ENCODE measurements at regions not wholly inside any gene's neighbourhood (a gene's known extent, or its start where the extent isn't known, plus 50 kb on each side); places are given as distances from the start of the nearest gene placed in this dataset.

- no peak for DNase-seq (ENCODE audit: low read depth, low spot score)
Measured at GRCh38 chr4:124810827-124811226, 98.3 kb upstream of the ANKRD50 start.

DNA sequence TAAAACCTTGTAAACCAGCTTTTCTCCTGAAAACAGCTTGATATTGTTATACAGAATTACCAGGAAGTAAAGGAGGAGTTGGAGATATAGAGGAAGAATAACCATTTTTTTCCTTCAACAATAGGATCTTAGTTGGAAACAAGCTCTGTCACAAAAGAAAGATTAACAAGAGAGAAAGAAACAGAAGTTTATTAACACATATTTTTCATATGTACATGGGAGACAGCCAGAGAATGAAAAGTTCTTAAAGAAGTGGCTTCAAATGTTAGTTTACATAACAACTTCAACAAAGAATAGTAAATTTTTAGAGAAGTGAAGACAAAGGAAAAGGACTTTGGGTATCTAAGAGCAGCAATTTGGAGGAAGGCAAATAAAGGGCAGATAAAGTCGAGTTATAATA is 94.9 kb upstream of the ANKRD50 start:
- DNase-seq (ENCODE audit: low read depth, low spot score): no peak

GRCh38 chr4:124806403-124806802 is 93.9 kb upstream of the ANKRD50 start:
- peak; percentile 9 for DNase-seq (ENCODE audit: low read depth, low spot score)

GRCh38 chr4:124804584-124804983 is 92.1 kb upstream of the ANKRD50 start:
- no peak for DNase-seq (ENCODE audit: low read depth, low spot score)

- DNase-seq (ENCODE audit: low read depth, low spot score): no peak
Measured at GRCh38 chr4:124804041-124804440, 91.5 kb upstream of the ANKRD50 start.

DNA sequence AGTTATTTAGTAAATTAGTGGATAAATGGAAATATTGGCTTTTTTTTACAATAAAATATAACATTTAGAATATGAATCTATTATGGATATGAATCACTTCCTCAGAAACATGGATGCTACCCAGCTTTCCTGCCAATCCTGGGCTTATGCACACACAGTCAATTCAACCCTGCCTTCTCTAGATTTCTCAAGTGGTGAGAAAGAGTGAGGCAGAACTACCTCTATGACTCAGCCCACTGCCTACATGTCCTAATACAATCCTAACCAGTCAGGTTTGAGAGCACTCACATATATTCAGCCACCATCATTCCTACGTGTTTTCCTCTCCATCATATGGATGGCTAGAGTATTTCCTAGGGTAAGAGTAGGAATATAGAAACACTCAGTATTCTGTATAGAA is 91.1 kb upstream of the ANKRD50 start:
- no peak for DNase-seq (ENCODE audit: low read depth, low spot score)

GRCh38 chr4:124803026-124803425 is 90.5 kb upstream of the ANKRD50 start:
- DNase-seq (ENCODE audit: low read depth, low spot score): no peak

DNA sequence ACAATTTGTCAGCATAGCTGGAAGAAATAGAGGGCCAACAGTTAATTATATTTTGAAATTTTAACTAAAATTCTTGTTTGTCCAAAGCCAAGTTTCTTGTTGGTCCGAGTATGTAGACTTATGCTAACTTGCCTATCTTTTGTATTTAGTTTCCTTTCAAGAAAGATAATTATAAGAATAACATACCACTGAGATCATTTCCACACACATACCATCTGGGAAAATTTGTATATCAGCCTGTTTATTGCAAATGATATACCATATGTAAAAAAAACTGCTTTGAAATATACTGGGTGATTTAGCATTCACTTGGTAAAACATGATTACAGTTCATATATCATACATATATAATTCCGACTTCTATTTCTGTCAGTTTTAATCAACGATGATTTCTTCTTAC is 84.7 kb upstream of the ANKRD50 start:
- no peak for DNase-seq (ENCODE audit: low read depth, low spot score)

DNA sequence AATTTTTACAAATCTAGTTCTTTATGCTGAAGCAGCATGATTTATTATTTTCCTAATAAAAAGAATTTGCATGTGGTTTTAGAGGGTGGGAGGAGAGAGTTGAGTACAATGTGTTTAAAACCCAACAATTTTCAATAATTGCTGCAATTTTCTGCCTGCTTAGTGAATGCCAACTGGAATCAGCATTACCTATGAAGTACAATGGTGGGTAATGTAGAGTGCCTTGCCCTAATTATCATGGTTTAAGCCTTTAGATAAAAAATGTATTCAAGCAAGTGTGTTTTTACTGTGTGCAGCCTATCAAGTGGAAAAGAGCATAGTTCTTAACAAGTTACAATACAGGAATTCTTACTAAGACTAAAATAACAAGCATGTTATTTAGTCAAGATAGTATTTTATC is 77.9 kb upstream of the ANKRD50 start:
- no peak for DNase-seq (ENCODE audit: low read depth, low spot score)

GRCh38 chr4:124786634-124787033 is 74.1 kb upstream of the ANKRD50 start:
- no peak for DNase-seq (ENCODE audit: low read depth, low spot score)

- DNase-seq (ENCODE audit: low read depth, low spot score): no peak
Measured at GRCh38 chr4:124785645-124786044, 73.1 kb upstream of the ANKRD50 start.

DNA sequence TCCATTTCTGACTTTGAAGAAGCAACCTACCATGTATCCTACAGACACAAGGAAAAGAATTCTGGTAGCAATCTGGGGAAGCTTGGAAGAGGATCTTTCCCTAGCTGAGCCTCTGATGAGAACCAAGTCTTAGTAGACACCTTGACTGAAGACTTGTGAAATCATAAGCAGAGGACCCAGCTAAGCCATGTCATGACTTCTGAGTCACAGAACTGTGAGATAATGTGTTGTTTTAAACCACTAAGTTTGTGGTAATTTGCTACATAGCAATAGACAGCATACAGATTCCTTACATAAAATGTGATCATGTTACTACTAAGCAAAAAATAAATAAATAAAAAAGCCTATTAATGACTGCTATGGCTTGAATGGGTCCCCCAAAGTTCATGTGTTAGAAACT is 71.3 kb upstream of the ANKRD50 start:
- no peak for DNase-seq (ENCODE audit: low read depth, low spot score)

GRCh38 chr4:124777007-124777406 is 64.5 kb upstream of the ANKRD50 start:
- DNase-seq (ENCODE audit: low read depth, low spot score): no peak

GRCh38 chr4:124768596-124769365 is 56.2 kb upstream of the ANKRD50 start:
- no peak for DNase-seq (ENCODE audit: low read depth, low spot score)

DNA sequence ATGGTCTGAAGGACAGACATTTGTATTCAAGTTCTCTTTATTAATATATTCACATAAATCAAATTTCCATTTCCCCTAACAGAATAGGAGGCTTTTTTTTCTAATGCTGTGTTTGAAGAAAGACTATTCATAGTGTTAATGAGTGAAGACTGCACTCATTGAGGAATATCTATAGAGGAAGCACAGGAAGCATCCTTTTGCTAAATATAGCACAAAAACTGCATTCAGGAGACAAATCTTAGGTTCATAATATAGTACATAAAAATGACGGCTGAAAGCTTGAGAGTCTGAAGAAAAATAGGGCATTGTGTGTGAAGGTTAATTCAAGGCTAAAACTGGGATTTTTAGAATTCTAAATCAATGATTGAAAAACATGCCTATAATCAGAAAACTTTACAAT is 50.4 kb upstream of the ANKRD50 start:
- no peak for DNase-seq (ENCODE audit: low read depth, low spot score)

Measured in ELF-1 (cell line).